ENCODE measurements at regions not wholly inside any gene's neighbourhood (a gene's known extent, or its start where the extent isn't known, plus 50 kb on each side); places are given as distances from the start of the nearest gene placed in this dataset.

DNA sequence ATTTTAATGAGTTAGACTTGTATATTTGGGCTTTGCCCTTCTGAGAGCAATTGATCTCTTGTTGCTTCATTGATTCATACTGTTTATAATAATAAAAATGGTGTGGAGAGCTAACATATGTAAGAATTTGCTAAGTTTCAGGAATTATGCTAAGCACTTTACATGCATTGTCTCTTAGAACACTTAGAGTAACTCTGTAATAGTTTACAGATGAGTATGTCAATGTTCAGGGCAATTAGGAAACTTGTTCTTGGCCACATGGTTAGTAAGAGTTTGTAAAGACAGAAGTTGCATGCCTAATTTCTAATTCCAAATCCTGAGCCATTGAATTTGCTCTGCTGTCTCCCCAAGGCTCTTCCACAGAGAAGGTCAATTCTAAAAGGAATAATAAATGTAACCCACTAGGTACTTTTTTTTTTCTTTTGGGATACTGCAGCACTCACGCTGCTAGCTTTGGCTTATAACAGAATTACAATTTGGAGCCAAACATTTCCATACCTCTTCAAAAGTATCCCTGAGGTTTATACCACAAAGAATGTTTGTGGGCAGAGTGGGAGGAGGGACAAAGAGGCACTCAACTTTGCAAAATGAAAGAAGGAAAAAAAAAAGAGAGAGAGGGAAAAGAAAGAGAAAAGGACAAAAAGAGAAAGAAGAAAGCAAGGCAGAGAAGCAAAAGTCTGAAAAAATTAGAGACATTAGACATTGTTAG lies 232.4 kb downstream of the CALCRL start:
- TF ChIP-seq, protein P1, sequence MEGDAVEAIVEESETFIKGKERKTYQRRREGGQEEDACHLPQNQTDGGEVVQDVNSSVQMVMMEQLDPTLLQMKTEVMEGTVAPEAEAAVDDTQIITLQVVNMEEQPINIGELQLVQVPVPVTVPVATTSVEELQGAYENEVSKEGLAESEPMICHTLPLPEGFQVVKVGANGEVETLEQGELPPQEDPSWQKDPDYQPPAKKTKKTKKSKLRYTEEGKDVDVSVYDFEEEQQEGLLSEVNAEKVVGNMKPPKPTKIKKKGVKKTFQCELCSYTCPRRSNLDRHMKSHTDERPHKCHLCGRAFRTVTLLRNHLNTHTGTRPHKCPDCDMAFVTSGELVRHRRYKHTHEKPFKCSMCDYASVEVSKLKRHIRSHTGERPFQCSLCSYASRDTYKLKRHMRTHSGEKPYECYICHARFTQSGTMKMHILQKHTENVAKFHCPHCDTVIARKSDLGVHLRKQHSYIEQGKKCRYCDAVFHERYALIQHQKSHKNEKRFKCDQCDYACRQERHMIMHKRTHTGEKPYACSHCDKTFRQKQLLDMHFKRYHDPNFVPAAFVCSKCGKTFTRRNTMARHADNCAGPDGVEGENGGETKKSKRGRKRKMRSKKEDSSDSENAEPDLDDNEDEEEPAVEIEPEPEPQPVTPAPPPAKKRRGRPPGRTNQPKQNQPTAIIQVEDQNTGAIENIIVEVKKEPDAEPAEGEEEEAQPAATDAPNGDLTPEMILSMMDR (IDR thresholded peaks at IDR 0.05): no peak
- TF ChIP-seq EP300 (IDR thresholded peaks at IDR 0.05): no peak
- TF ChIP-seq POLR2AphosphoS5 (IDR thresholded peaks at IDR 0.05): no peak

Data from upper lobe of left lung (tissue), 4 donors.